PC-3 (cell line): ENCODE measurements at regions not wholly inside any gene's neighbourhood (a gene's known extent, or its start where the extent isn't known, plus 50 kb on each side); places are given as distances from the start of the nearest gene placed in this dataset.

Experiments used
- CTCF ChIP-seq: fragments of 300-600 bp; sonication (generic); conservative IDR thresholded peaks from 2 replicates; pipeline ENCODE4 v1.5.1; 2017; ENCODE audit warnings: antibody characterized with exemption, low read depth, mild to moderate bottlenecking, low read length
- EZH2 ChIP-seq: fragments of 300-600 bp; sonication (generic); IDR thresholded peaks from one replicate; pipeline ENCODE4 v1.6.1; 2017; ENCODE audit warnings: antibody characterized with exemption, mild to moderate bottlenecking, low read length; ENCODE audit not compliant: unreplicated experiment
- EZH2phosphoT487 ChIP-seq: fragments of 300-600 bp; sonication (generic); IDR thresholded peaks from 2 replicates; pipeline ENCODE4 v1.6.1; 2018; ENCODE audit warnings: mild to moderate bottlenecking, antibody characterized with exemption, low read length, borderline replicate concordance

GRCh38 chr18:47500930-47501329 lies 249.5 kb upstream of the SKOR2 start:
- TF ChIP-seq CTCF, result no peak
- TF ChIP-seq EZH2, result no peak
- TF ChIP-seq EZH2phosphoT487, result no peak
